ENCODE measurements at regions not wholly inside any gene's neighbourhood (a gene's known extent, or its start where the extent isn't known, plus 50 kb on each side); places are given as distances from the start of the nearest gene placed in this dataset.

DNA sequence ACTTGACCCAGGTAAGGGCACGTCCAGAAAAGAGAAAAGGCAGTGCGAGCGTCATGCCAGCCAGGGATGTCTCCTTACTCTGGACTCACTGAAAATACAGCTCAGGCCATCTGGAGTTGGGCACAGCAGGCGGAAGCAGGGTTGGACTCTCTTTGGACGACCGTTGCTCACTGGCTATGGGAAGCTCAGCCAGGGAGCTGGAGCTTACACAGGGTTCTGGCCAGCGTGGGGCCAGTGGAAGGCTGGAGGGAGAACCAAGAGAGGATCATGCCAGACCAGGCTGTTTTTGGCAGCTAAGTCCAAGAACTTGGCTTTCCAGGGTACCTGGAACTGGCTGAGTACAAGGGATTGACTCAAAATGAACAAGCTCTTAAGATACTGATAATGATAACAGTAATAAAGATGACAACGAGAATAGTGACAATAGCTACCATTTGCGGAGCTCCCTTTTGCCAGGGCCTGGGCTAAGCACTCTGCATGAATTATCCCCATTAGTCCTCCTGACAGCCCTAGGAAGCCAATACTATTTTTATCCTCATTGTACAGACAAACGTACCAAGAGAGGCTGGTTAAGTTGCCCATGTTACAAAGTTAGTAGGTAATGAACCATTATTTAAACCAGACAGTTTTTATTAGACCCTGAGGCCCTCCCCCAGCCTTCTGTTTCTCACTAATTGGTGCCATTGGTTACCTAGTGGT is 177.6 kb downstream of the PTPN20 start:
- H3K27ac Mint-ChIP-seq, result no peak overlapping the region
- H3K4me3 ChIP-seq (replicated peaks in 1 of 3; ENCODE audit: low read depth in 2 of 3, low read length in 3 of 3), result no peak overlapping the region

DNA sequence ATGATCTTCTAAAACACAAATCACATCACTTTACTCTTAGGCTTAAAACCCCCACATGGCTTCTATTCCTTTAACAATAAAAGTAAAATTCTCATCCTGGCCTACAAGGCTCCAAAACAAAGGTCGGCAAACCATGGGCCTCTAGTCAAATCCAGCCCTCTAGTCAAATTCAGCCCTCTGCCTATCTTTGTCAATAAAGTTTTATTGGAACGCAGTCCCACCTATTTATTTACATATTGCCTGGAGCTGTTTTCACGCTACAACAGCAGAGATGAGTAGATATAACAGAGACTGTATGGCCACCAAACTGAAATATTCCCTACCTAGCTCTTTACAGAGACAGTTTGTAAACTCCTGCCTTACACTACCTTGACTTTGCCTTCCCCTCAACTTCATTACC is 178.8 kb downstream of the PTPN20 start:
- peaks cover 0 to 3% of the 10 kb centered on the region in 2 donors for H3K9me3 ChIP-seq (replicated peaks in 1 of 2; ENCODE audit: control insufficient read depth in 1 of 2, insufficient read depth in 1 of 2, low read length in 2 of 2)

More for the DNA sequence above, 177.6 kb downstream of the PTPN20 start:
- peaks cover 1% of the 10 kb centered on the region for H3K4me1 Mint-ChIP-seq
- Histone ChIP-seq H3K9me3 (replicated peaks in 1 of 2; ENCODE audit: control insufficient read depth in 1 of 2, insufficient read depth in 1 of 2, low read length in 2 of 2) (no peaks in the 10 kb centered on the region), H4K20me1 (ENCODE audit: insufficient read depth, low read length) (no peaks in the 10 kb centered on the region), H3K79me2 (ENCODE audit: insufficient read depth, low read length) (no peaks in the 10 kb centered on the region), H2AFZ (ENCODE audit: insufficient read depth, low read depth, low read length, poor library complexity, severe bottlenecking) (no peak overlapping the region), H3K36me3 (replicated peaks in 1 of 2; ENCODE audit: control insufficient read depth in 1 of 2, insufficient read depth in 2 of 2, low read length in 2 of 2) (no peaks in the 10 kb centered on the region), H3K27me3 (ENCODE audit: control insufficient read depth in 2 of 2, insufficient read depth in 2 of 2, low read length in 2 of 2) (no peaks in the 10 kb centered on the region), H3K4me2 (replicated peaks; ENCODE audit: extremely low read depth, low read length, poor library complexity, severe bottlenecking) (no peak overlapping the region), H3K9ac (ENCODE audit: insufficient read depth, low read length, poor library complexity, severe bottlenecking) (no peak overlapping the region), H3K4me1 (ENCODE audit: control insufficient read depth in 1 of 2, insufficient read depth in 2 of 2, low read length in 2 of 2) (no peaks in the 10 kb centered on the region), H3K27ac (ENCODE audit: low read depth in 1 of 2, low read length in 2 of 2) (no peak overlapping the region)
- H3K36me3 Mint-ChIP-seq, result no peaks in the 10 kb centered on the region
- intact Hi-C loops (cut with micrococcal nuclease), result no loop called here
- WGBS (ENCODE audit: insufficient coverage), result 96% methylated on average over 7 of the region's 10 CpGs
- TF ChIP-seq, protein P1, sequence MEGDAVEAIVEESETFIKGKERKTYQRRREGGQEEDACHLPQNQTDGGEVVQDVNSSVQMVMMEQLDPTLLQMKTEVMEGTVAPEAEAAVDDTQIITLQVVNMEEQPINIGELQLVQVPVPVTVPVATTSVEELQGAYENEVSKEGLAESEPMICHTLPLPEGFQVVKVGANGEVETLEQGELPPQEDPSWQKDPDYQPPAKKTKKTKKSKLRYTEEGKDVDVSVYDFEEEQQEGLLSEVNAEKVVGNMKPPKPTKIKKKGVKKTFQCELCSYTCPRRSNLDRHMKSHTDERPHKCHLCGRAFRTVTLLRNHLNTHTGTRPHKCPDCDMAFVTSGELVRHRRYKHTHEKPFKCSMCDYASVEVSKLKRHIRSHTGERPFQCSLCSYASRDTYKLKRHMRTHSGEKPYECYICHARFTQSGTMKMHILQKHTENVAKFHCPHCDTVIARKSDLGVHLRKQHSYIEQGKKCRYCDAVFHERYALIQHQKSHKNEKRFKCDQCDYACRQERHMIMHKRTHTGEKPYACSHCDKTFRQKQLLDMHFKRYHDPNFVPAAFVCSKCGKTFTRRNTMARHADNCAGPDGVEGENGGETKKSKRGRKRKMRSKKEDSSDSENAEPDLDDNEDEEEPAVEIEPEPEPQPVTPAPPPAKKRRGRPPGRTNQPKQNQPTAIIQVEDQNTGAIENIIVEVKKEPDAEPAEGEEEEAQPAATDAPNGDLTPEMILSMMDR (IDR thresholded peaks at IDR 0.05), result no peak
- peaks cover 1 to 2% (median 2%) of the 10 kb centered on the region in 3 donors for H3K27me3 Mint-ChIP-seq (ENCODE audit: low read depth in 3 of 3)
- H3K4me3 Mint-ChIP-seq, result no peak overlapping the region
- peaks cover 0 to 2% (median 0%) of the 10 kb centered on the region in 7 donors for H3K9me3 Mint-ChIP-seq
- no peak for DNase-seq

More for the DNA sequence above, 178.8 kb downstream of the PTPN20 start:
- Histone ChIP-seq H3K36me3 (replicated peaks in 1 of 2; ENCODE audit: control insufficient read depth in 1 of 2, insufficient read depth in 2 of 2, low read length in 2 of 2) (no peaks in the 10 kb centered on the region), H4K20me1 (ENCODE audit: insufficient read depth, low read length) (no peaks in the 10 kb centered on the region), H3K27ac (ENCODE audit: low read depth in 1 of 2, low read length in 2 of 2) (no peak overlapping the region), H3K4me1 (ENCODE audit: control insufficient read depth in 1 of 2, insufficient read depth in 2 of 2, low read length in 2 of 2) (no peaks in the 10 kb centered on the region), H3K9ac (ENCODE audit: insufficient read depth, low read length, poor library complexity, severe bottlenecking) (no peak overlapping the region), H3K4me3 (replicated peaks in 1 of 3; ENCODE audit: low read depth in 2 of 3, low read length in 3 of 3) (no peak overlapping the region), H3K79me2 (ENCODE audit: insufficient read depth, low read length) (no peaks in the 10 kb centered on the region), H3K27me3 (ENCODE audit: control insufficient read depth in 2 of 2, insufficient read depth in 2 of 2, low read length in 2 of 2) (no peaks in the 10 kb centered on the region), H3K4me2 (replicated peaks; ENCODE audit: extremely low read depth, low read length, poor library complexity, severe bottlenecking) (no peak overlapping the region), H2AFZ (ENCODE audit: insufficient read depth, low read depth, low read length, poor library complexity, severe bottlenecking) (no peak overlapping the region)
- Mint-ChIP-seq H3K36me3 (no peaks in the 10 kb centered on the region), H3K9me3 (peaks cover 0 to 6% (median 1%) of the 10 kb centered on the region in 7 donors), H3K27me3 (ENCODE audit: low read depth in 3 of 3) (peaks cover 0 to 6% (median 3%) of the 10 kb centered on the region in 3 donors), H3K4me3 (no peak overlapping the region), H3K4me1 (peaks cover 1% of the 10 kb centered on the region), H3K27ac (no peak overlapping the region)
- intact Hi-C loops (cut with micrococcal nuclease), result no loop called here
- TF ChIP-seq, protein P1 (IDR thresholded peaks at IDR 0.05), result no peak
- DNase-seq, result no peak
- WGBS (ENCODE audit: insufficient coverage), result 100% methylated on average over 1 of the region's 3 CpGs
